Natural killer cell (primary cell): ENCODE measurements at regions not wholly inside any gene's neighbourhood (a gene's known extent, or its start where the extent isn't known, plus 50 kb on each side); places are given as distances from the start of the nearest gene placed in this dataset.
"Not testable (repeated sequence)": the region's sequence is repeated elsewhere in the genome, so short reads cannot be mapped to it uniquely, and the experiment has no call there.

Experiments used
- ATAC-seq, 3 donors: fragments of 150-1000 bp in 2 of 3; fragments of 200-7000 bp in 1 of 3; cut with Tn5 transposase; 1 replicate in 1 of 3; 2 replicates in 2 of 3; pipeline ENCODE4 v1.10.0; 2021; ENCODE audit warnings: mild to moderate bottlenecking in 2 of 3, moderate library complexity in 2 of 3
- DNase-seq, 2 donors: peaks; one replicate each; pipeline versions ENCODE4 v3.0.0 to v3.0.0-alpha.2; 2013 to 2021; ENCODE audit warnings: mixed read lengths in 1 of 2
- H3K27ac ChIP-seq: one replicate; pipeline ENCODE4 v1.5.1; 2013; ENCODE audit warnings: mild to moderate bottlenecking, low read length
- H3K27me3 ChIP-seq: one replicate; pipeline ENCODE4 v1.6.1; 2013; ENCODE audit warnings: low read length; ENCODE audit not compliant: control insufficient read depth, insufficient read depth
- H3K36me3 ChIP-seq: one replicate; pipeline ENCODE4 v1.6.1; 2013; ENCODE audit warnings: low read length; ENCODE audit not compliant: control insufficient read depth, insufficient read depth
- H3K4me1 ChIP-seq: one replicate; pipeline ENCODE4 v1.6.1; 2013; ENCODE audit warnings: low read length; ENCODE audit not compliant: control insufficient read depth, insufficient read depth
- H3K4me3 ChIP-seq: one replicate; pipeline ENCODE4 v1.5.1; 2013; ENCODE audit warnings: low read length
- H3K9me3 ChIP-seq: one replicate; pipeline ENCODE4 v1.6.1; 2013; ENCODE audit warnings: low read length; ENCODE audit not compliant: control insufficient read depth, insufficient read depth
- H3K27ac Mint-ChIP-seq, 2 donors: one replicate each; pipeline ENCODE4 v1.8.0; 2022; ENCODE audit warnings: mild to moderate bottlenecking in 2 of 2, mixed read lengths in 2 of 2, moderate library complexity in 1 of 2
- H3K27me3 Mint-ChIP-seq, 2 donors: one replicate each; pipeline ENCODE4 v1.8.0; 2022; ENCODE audit warnings: low read depth in 2 of 2, mixed read lengths in 2 of 2
- H3K36me3 Mint-ChIP-seq: one replicate; pipeline ENCODE4 v1.8.0; 2022; ENCODE audit warnings: mixed read lengths
- H3K4me1 Mint-ChIP-seq, 2 donors: one replicate each; pipeline ENCODE4 v1.8.0; 2022; ENCODE audit warnings: mixed read lengths in 2 of 2
- H3K4me3 Mint-ChIP-seq: one replicate; pipeline ENCODE4 v1.8.0; 2022; ENCODE audit warnings: mild to moderate bottlenecking, moderate library complexity, mixed read lengths
- H3K9me3 Mint-ChIP-seq, 2 donors: one replicate each; pipeline ENCODE4 v1.8.0; 2022; ENCODE audit warnings: mixed read lengths in 2 of 2
- WGBS: methylation state at CpG from one replicate; pipeline ENCODE4 v1.1.7; 2013; ENCODE audit warnings: missing lambda C conversion rate; ENCODE audit not compliant: insufficient coverage; 5-methylcytosine and 5-hydroxymethylcytosine counted together
- intact Hi-C: fragments of 100-400 bp; cut with micrococcal nuclease; formaldehyde crosslinking; loops from one replicate; pipeline ENCODE4 v1.14.2; 2022
- TF ChIP-seq, protein P1 (sequence below): fragments of 200-600 bp; IDR thresholded peaks from one replicate; pipeline ENCODE4 v1.8.0; 2022; ENCODE audit warnings: antibody characterized with exemption

- Mint-ChIP-seq H3K4me3 (no peak overlapping the region), H3K4me1 (no peaks in the 10 kb centered on the region), H3K27me3 (no peaks in the 10 kb centered on the region), H3K27ac (no peak overlapping the region), H3K36me3 (peaks cover 10% of the 10 kb centered on the region), H3K9me3 (peaks cover 3 to 4% of the 10 kb centered on the region in 2 donors)
- 80% methylated on average over 1 of the region's 2 CpGs for WGBS
- Histone ChIP-seq H3K4me1 (no peaks in the 10 kb centered on the region), H3K27ac (no peak overlapping the region), H3K4me3 (no peak overlapping the region), H3K27me3 (no peaks in the 10 kb centered on the region), H3K36me3 (no peaks in the 10 kb centered on the region), H3K9me3 (no peaks in the 10 kb centered on the region)
- DNase-seq, result no peak
- TF ChIP-seq, protein P1, sequence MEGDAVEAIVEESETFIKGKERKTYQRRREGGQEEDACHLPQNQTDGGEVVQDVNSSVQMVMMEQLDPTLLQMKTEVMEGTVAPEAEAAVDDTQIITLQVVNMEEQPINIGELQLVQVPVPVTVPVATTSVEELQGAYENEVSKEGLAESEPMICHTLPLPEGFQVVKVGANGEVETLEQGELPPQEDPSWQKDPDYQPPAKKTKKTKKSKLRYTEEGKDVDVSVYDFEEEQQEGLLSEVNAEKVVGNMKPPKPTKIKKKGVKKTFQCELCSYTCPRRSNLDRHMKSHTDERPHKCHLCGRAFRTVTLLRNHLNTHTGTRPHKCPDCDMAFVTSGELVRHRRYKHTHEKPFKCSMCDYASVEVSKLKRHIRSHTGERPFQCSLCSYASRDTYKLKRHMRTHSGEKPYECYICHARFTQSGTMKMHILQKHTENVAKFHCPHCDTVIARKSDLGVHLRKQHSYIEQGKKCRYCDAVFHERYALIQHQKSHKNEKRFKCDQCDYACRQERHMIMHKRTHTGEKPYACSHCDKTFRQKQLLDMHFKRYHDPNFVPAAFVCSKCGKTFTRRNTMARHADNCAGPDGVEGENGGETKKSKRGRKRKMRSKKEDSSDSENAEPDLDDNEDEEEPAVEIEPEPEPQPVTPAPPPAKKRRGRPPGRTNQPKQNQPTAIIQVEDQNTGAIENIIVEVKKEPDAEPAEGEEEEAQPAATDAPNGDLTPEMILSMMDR, result no peak
- ATAC-seq, result no peak
- intact Hi-C loops, result no loop called here
Observed at GRCh38 chr6:130632897-130633296, 194.3 kb upstream of the SMLR1 start.

GRCh38 chr6:130643361-130643760, 183.8 kb upstream of the SMLR1 start:
- Histone ChIP-seq H3K27ac (no peak overlapping the region), H3K4me3 (no peak overlapping the region), H3K9me3 (peaks cover 16% of the 10 kb centered on the region), H3K27me3 (no peaks in the 10 kb centered on the region), H3K4me1 (no peaks in the 10 kb centered on the region), H3K36me3 (no peaks in the 10 kb centered on the region)
- Mint-ChIP-seq H3K4me3 (no peak overlapping the region), H3K9me3 (peaks cover 4 to 9% of the 10 kb centered on the region in 2 donors), H3K27ac (no peak overlapping the region), H3K27me3 (peaks cover 2 to 8% of the 10 kb centered on the region in 2 donors), H3K36me3 (peaks cover 7% of the 10 kb centered on the region), H3K4me1 (no peaks in the 10 kb centered on the region)
- TF ChIP-seq, protein P1, result no peak
- intact Hi-C loops, result no loop called here
- no peak for DNase-seq
- ATAC-seq, result no peak
- WGBS, result no CpG with 5 or more reads among the region's 1 CpG

DNA sequence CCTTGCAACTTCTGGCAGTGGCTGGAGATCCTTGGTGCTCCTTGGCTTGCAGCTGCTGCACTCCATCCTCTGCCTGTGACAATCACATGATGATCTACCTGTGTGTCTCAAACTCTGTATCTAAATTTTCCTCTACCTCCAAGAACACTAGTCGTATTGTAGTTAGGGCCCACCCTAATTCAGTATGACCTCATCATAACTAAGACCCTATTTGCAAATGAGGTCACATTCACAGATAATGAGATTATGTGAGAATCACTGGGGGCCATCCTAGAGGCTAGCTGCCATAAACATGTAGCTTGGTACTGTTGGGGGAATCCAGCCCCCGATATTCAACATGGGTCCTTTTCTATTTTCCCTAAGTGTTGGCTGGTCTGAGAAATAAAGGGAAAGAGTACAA, 183.0 kb upstream of the SMLR1 start:
- ATAC-seq, result no peak
- intact Hi-C loops, result no loop called here
- peaks cover 16% of the 10 kb centered on the region for H3K9me3 ChIP-seq
- no peaks in the 10 kb centered on the region for H3K4me1 Mint-ChIP-seq
- no peak overlapping the region for H3K27ac ChIP-seq
- no peaks in the 10 kb centered on the region for H3K27me3 ChIP-seq
- no peak overlapping the region for H3K27ac Mint-ChIP-seq
- peaks cover 2 to 8% of the 10 kb centered on the region in 2 donors for H3K27me3 Mint-ChIP-seq
- H3K4me3 ChIP-seq, result no peak overlapping the region
- TF ChIP-seq, protein P1, result no peak
- 100% methylated on average over 1 of the region's 2 CpGs for WGBS
- H3K36me3 ChIP-seq, result no peaks in the 10 kb centered on the region
- no peak for DNase-seq
- peaks cover 7% of the 10 kb centered on the region for H3K36me3 Mint-ChIP-seq
- H3K4me1 ChIP-seq, result no peaks in the 10 kb centered on the region
- peaks cover 4 to 9% of the 10 kb centered on the region in 2 donors for H3K9me3 Mint-ChIP-seq
- H3K4me3 Mint-ChIP-seq, result no peak overlapping the region

- H3K4me3 Mint-ChIP-seq, H3K4me1 Mint-ChIP-seq, H3K36me3 ChIP-seq, H3K27me3 Mint-ChIP-seq, H3K36me3 Mint-ChIP-seq, H3K27me3 ChIP-seq, H3K27ac ChIP-seq, ATAC-seq, H3K4me1 ChIP-seq, H3K4me3 ChIP-seq, intact Hi-C loops, H3K9me3 Mint-ChIP-seq, H3K27ac Mint-ChIP-seq, DNase-seq: not testable (repeated sequence)
- WGBS, result 90% methylated on average over 2 of the region's 3 CpGs
- H3K9me3 ChIP-seq, result peaks cover 16% of the 10 kb centered on the region
Observed at GRCh38 chr6:130644769-130645168, 182.4 kb upstream of the SMLR1 start.
